Endothelial cell of umbilical vein (primary cell): ENCODE measurements at regions not wholly inside any gene's neighbourhood (a gene's known extent, or its start where the extent isn't known, plus 50 kb on each side); places are given as distances from the start of the nearest gene placed in this dataset.

Experiments
- BruUV-seq: library from RNA; stranded (reverse); fragments of 400-500 nt; replicated peaks from 2 replicates; lab custom pipeline; 2021; lab: Mats Ljungman, UMichigan
- CTCF ChIA-PET: fragments of 300-600, 350-600 bp; sonication (Branson Sonifier 250); formaldehyde crosslinking; loops from one replicate; lab custom pipeline; 2021; ENCODE audit warnings: antibody characterized with exemption, inconsistent platforms; lab: Charles Lee
- POLR2A ChIA-PET: fragments of 300-600, 350-600 bp; sonication (Branson Sonifier 250); formaldehyde crosslinking; loops from one replicate; lab custom pipeline; 2021; ENCODE audit warnings: antibody characterized with exemption, inconsistent platforms; lab: Charles Lee
- DNase-seq: peaks from one replicate; pipeline ENCODE4 v3.0.0-alpha.2; 2011; ENCODE audit warnings: low read depth, low spot score
- FAIRE-seq: peaks from 2 replicates; lab custom pipeline; 2011; peaks lifted over from hg19 to GRCh38; lab: Jason Lieb, UNC
- H2AFZ ChIP-seq: 2 replicates; pipeline ENCODE4 v1.6.0; 2012; ENCODE audit warnings: low read depth, low read length, control low read depth, inconsistent platforms
- H3K27ac ChIP-seq: 2 replicates; pipeline ENCODE4 v1.5.1; 2011; ENCODE audit warnings: low read depth, mild to moderate bottlenecking, control low read depth, low read length, moderate library complexity; ENCODE audit not compliant: insufficient read depth
- H3K27me3 ChIP-seq, 2 experiments: 2 replicates each; pipeline versions ENCODE4 v1.6.0 to v1.6.1; 2011; ENCODE audit warnings: low read length in 2 of 2, mixed read lengths in 1 of 2; ENCODE audit not compliant: control insufficient read depth in 2 of 2, insufficient read depth in 2 of 2
- H3K36me3 ChIP-seq, 2 experiments: 2 replicates in 1 of 2; 3 replicates in 1 of 2; pipeline ENCODE4 v1.5.1; 2011; ENCODE audit warnings: low read length in 2 of 2, mild to moderate bottlenecking in 1 of 2, moderate library complexity in 1 of 2; ENCODE audit not compliant: control insufficient read depth in 2 of 2, insufficient read depth in 2 of 2; ENCODE audit errors: extremely low read depth in 1 of 2
- H3K4me1 ChIP-seq: 3 replicates; pipeline ENCODE4 v1.5.1; 2011; ENCODE audit warnings: mild to moderate bottlenecking, low read length; ENCODE audit not compliant: control insufficient read depth, insufficient read depth; ENCODE audit errors: extremely low read depth
- H3K4me2 ChIP-seq: 2 replicates; pipeline ENCODE4 v1.6.1; 2011; ENCODE audit warnings: low read length, control low read depth, mixed read lengths; ENCODE audit not compliant: insufficient read depth
- H3K4me3 ChIP-seq, 3 experiments: fragments of 200-600 bp in 1 of 3; sonication (generic), shearing (Covaris generic) in 1 of 3; replicated peaks in 1 of 3; 2 replicates each; pipeline ENCODE4 v1.5.1; 2011 to 2016; ENCODE audit warnings: control low read depth in 3 of 3, low read length in 3 of 3, mild to moderate bottlenecking in 2 of 3, inconsistent platforms in 1 of 3, low read depth in 1 of 3, moderate library complexity in 1 of 3; ENCODE audit not compliant: insufficient read depth in 1 of 3
- H3K79me2 ChIP-seq: 2 replicates; pipeline ENCODE4 v1.6.0; 2012; ENCODE audit warnings: low read length, inconsistent platforms; ENCODE audit not compliant: control insufficient read depth, insufficient read depth
- H3K9ac ChIP-seq: replicated peaks from 2 replicates; pipeline ENCODE3; 2011; ENCODE audit warnings: low read length, control low read depth; ENCODE audit not compliant: insufficient read depth; ENCODE audit errors: extremely low read depth
- H3K9me1 ChIP-seq: replicated peaks from 3 replicates; pipeline ENCODE4 v1.6.0; 2011; ENCODE audit warnings: mild to moderate bottlenecking, low read length; ENCODE audit not compliant: control insufficient read depth, insufficient read depth; ENCODE audit errors: extremely low read depth
- H3K9me3 ChIP-seq: replicated peaks from 2 replicates; pipeline ENCODE4 v1.5.1; 2012; ENCODE audit warnings: low read length, inconsistent platforms; ENCODE audit not compliant: control insufficient read depth, insufficient read depth
- H4K20me1 ChIP-seq: replicated peaks from 2 replicates; pipeline ENCODE3; 2011; ENCODE audit warnings: mild to moderate bottlenecking, low read length; ENCODE audit not compliant: control insufficient read depth, insufficient read depth; ENCODE audit errors: extremely low read depth
- FOS ChIP-seq: IDR thresholded peaks from 2 replicates; pipeline ENCODE4 v1.6.1; 2011; ENCODE audit warnings: mild to moderate bottlenecking, low read length, moderate library complexity, borderline replicate concordance; ENCODE audit not compliant: insufficient read depth
- GATA2 ChIP-seq: IDR thresholded peaks from 2 replicates; pipeline ENCODE4 v1.7.0; 2011; ENCODE audit warnings: low read depth, mild to moderate bottlenecking, moderate library complexity, mixed read lengths, low read length; ENCODE audit not compliant: insufficient read length, insufficient read depth
- JUN ChIP-seq: IDR thresholded peaks from 2 replicates; pipeline ENCODE4 v1.6.1; 2011; ENCODE audit warnings: borderline replicate concordance, low read depth; ENCODE audit not compliant: insufficient read length, insufficient read depth
- MYC ChIP-seq: IDR thresholded peaks from one replicate; pipeline ENCODE4 v1.6.1; 2011; ENCODE audit warnings: mild to moderate bottlenecking, low read depth, low read length
- POLR2A ChIP-seq: IDR thresholded peaks from 2 replicates; pipeline ENCODE4 v1.6.1; 2012; ENCODE audit warnings: low read depth, mild to moderate bottlenecking, control low read depth, low read length
- POLR2AphosphoS5 ChIP-seq: IDR thresholded peaks from 2 replicates; pipeline ENCODE4 v1.6.1; 2012; ENCODE audit warnings: low read depth, mild to moderate bottlenecking, control low read depth, low read length, moderate library complexity; ENCODE audit not compliant: insufficient read depth
- dilution Hi-C: fragments of 300-500 bp; cut with MboI; formaldehyde crosslinking; loops from one replicate; pipeline ENCODE4 v1.15.0; 2019; ENCODE audit warnings: low sequenced_read_pairs; ENCODE audit not compliant: extremely low pct_ligation_motif_present
- intact Hi-C: fragments of 100-400 bp; cut with micrococcal nuclease; formaldehyde crosslinking; loops from one replicate; pipeline ENCODE4 v1.10.0; 2022
- TF ChIP-seq, protein P1 (sequence below): IDR thresholded peaks from 2 replicates; pipeline ENCODE4 v1.6.1; 2011; ENCODE audit not compliant: insufficient read depth, insufficient read length

DNA sequence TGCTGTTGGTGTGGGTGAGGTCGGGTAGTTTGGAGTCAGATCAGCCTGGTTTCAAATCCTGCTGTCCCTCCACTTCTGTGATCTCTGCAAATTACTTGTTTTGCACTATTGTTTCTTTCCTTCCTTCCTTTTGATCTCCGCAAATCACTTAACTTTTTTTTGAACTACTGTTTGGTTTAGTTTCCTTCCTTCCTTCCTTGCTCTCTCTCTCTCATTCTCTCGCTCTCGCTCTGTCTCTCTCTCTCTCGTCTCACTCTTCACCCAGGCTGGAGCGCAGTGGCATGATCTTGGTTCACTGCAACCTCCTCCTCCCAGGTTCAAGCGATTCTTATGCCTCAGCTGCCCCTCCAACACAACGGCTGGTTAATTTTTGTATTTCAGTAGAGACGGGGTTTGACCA, 141.6 kb upstream of the ITGA6 start:
- peaks cover 76% of the 10 kb centered on the region for H3K4me1 ChIP-seq
- H3K27me3 ChIP-seq = no peaks in the 10 kb centered on the region
- dilution Hi-C loops = no loop called here
- H3K9me3 ChIP-seq = no peaks in the 10 kb centered on the region
- ChIA-PET CTCF (interaction anchor here (1.0 to 4.9 kb wide), 5 partner anchors 11 to 176 kb away, joined by 3 to 40 read pairs (median 4); no protein-coding TSS in a partner anchor), POLR2A (interaction anchor here (1.1 kb wide), 1 partner anchor 54 kb away, joined by 3 read pairs; no protein-coding TSS in a partner anchor)
- H3K9me1 ChIP-seq = no peaks in the 10 kb centered on the region
- TF ChIP-seq JUN (no peak), POLR2AphosphoS5 (peak; percentile 9), GATA2 (peak; percentile 12)
- H4K20me1 ChIP-seq = no peaks in the 10 kb centered on the region
- H3K27ac ChIP-seq = peak overlapping the region; percentile 94
- H3K36me3 ChIP-seq = no peaks in the 10 kb centered on the region
- peak overlapping the region; percentile 23 for H3K4me2 ChIP-seq
- no peak overlapping the region for H3K4me3 ChIP-seq
- intact Hi-C loops = loop anchor here (1.0 to 5.0 kb wide), 5 partner anchors 53 to 272 kb away; partner anchors contain the start of gene PDK1
- peak overlapping the region; percentile 7 for H3K9ac ChIP-seq
- BruUV-seq = no TSS peak
- peak; percentile 81 for FAIRE-seq
- no peaks in the 10 kb centered on the region for H3K79me2 ChIP-seq
- DNase-seq = no peak
- peak overlapping the region; percentile 23 for H2AFZ ChIP-seq

DNA sequence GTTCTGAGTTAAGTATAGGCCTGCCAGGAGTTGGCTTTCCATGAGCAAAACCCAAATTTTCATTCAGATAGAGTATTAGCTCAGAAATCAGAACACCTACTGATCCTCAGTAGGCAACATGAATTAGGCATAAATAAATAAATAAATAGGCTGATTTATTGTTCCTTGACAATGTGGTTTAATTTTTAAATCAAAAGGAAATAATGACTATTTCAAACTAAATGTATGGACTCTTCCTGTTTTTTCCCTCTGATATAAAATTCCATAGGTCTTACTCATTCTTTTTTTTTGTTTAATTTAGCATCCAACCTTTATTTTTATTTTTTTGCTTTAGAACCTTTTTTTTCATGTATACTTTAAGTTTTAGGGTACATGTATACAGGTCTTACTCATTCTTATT, 140.2 kb upstream of the ITGA6 start:
- intact Hi-C loops (loop anchor here (1.0 to 5.0 kb wide), 6 partner anchors 20 to 270 kb away; partner anchors contain the start of gene PDK1), dilution Hi-C loops (no loop called here)
- Histone ChIP-seq H3K4me3 (no peak overlapping the region), H3K79me2 (no peaks in the 10 kb centered on the region), H3K4me2 (peak overlapping the region; percentile 75), H3K9me1 (no peaks in the 10 kb centered on the region), H3K27ac (peak overlapping the region; percentile 94), H4K20me1 (no peaks in the 10 kb centered on the region), H3K9ac (peak overlapping the region; percentile 37), H3K27me3 (no peaks in the 10 kb centered on the region), H2AFZ (no peak overlapping the region), H3K36me3 (no peaks in the 10 kb centered on the region), H3K4me1 (peaks cover 72% of the 10 kb centered on the region), H3K9me3 (no peaks in the 10 kb centered on the region)
- BruUV-seq = no TSS peak
- DNase-seq (no peak), FAIRE-seq (peak; percentile 63)
- POLR2A ChIA-PET = interaction anchor here (0.7 to 1.3 kb wide), 3 partner anchors 20 to 142 kb away, joined by 3 to 4 read pairs (median 3); no protein-coding TSS in a partner anchor
- CTCF ChIA-PET = interaction anchor here (0.5 to 4.9 kb wide), 10 partner anchors 13 to 174 kb away, joined by 3 to 40 read pairs (median 4); no protein-coding TSS in a partner anchor
- peak; percentile 56 for TF ChIP-seq JUN
- TF ChIP-seq POLR2A = no peak
- no peak for TF ChIP-seq MYC
- TF ChIP-seq, protein P1, sequence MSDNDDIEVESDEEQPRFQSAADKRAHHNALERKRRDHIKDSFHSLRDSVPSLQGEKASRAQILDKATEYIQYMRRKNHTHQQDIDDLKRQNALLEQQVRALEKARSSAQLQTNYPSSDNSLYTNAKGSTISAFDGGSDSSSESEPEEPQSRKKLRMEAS = no peak
- peak; percentile 59 for TF ChIP-seq FOS
